ENCODE measurements at regions not wholly inside any gene's neighbourhood (a gene's known extent, or its start where the extent isn't known, plus 50 kb on each side); places are given as distances from the start of the nearest gene placed in this dataset.

- no peak for TF ChIP-seq ZNF462 (CRISPR knock-in tag; IDR thresholded peaks at IDR 0.05)
Observed at GRCh38 chr18:5709476-5710095, 165.8 kb upstream of the EPB41L3 start (continued).

DNA sequence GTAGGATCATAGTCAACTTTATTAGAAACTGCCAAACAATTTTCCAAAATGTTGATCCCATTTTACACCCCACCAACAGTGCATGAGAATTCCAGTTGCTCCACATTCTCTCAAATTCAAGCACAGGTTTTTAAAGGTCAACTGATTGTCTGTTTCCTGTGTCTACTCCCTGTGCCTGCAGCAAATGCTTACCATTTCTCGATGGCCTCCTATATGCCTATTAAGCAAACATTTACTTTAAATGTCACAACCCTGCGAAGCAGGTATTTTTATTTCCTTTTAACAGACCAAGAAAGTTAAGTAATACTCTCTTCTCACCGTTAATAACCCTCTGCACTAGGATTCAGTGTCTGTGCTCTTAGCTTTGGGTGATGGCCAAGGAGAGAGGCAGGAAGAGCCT lies 163.8 kb upstream of the EPB41L3 start:
- Histone ChIP-seq H3K27ac (ENCODE audit: low read depth) (no peak overlapping the region), H3K9me2 (ENCODE audit: insufficient read depth) (peaks cover 4% of the 10 kb centered on the region; the same call in 1 of the 2 replicates), H3F3A (replicated peaks; ENCODE audit: low read depth) (no peaks in the 10 kb centered on the region), H3K79me2 (replicated peaks; ENCODE audit: insufficient read depth) (no peaks in the 10 kb centered on the region), H2AFZ (no peak overlapping the region), H3K4me1 (ENCODE audit: insufficient read depth) (no peaks in the 10 kb centered on the region), H3K27me3 (ENCODE audit: insufficient read depth) (no peaks in the 10 kb centered on the region), H3K4me2 (no peak overlapping the region), H3K4me3 (no peak overlapping the region), H4K20me1 (replicated peaks; ENCODE audit: insufficient read depth) (no peaks in the 10 kb centered on the region), H3K36me3 (ENCODE audit: insufficient read depth) (no peaks in the 10 kb centered on the region)
- Mint-ChIP-seq H3K27ac (no peak overlapping the region), H3K4me1 (no peaks in the 10 kb centered on the region), H3K27me3 (ENCODE audit: insufficient read depth, low read depth, poor library complexity) (no peaks in the 10 kb centered on the region), H3K9me3 (no peaks in the 10 kb centered on the region), H3K4me3 (no peak overlapping the region), H3K36me3 (ENCODE audit: low read depth) (no peaks in the 10 kb centered on the region)
- ATAC-seq (no peak), DNase-seq (ENCODE audit: low spot score) (no peak)
- TF ChIP-seq CTCF (conservative IDR thresholded peaks at IDR 0.05; ENCODE audit: low read depth in 2 of 2) (no peak), ZNF114 (CRISPR knock-in tag; IDR thresholded peaks at IDR 0.05) (no peak), ZNF462 (CRISPR knock-in tag; IDR thresholded peaks at IDR 0.05) (no peak), ZNF331 (CRISPR knock-in tag; IDR thresholded peaks at IDR 0.05; ENCODE audit: low read depth) (no peak), JUNB (IDR thresholded peaks at IDR 0.05; ENCODE audit: unreplicated experiment) (no peak), EZH2phosphoT487 (IDR thresholded peaks at IDR 0.05; ENCODE audit: unreplicated experiment) (no peak)
